Cardiac muscle cell (in vitro differentiated cells and primary cell): ENCODE measurements at regions not wholly inside any gene's neighbourhood (a gene's known extent, or its start where the extent isn't known, plus 50 kb on each side); places are given as distances from the start of the nearest gene placed in this dataset.

Experiments
- DNase-seq, 2 donors: peaks; one replicate each; pipeline versions ENCODE4 v3.0.0 to v3.0.0-alpha.2; 2010 to 2017; ENCODE audit warnings: low read depth in 1 of 2, low spot score in 1 of 2
- H3K27ac ChIP-seq: fragments of 200-600 bp; sonication (generic); 2 replicates; pipeline ENCODE4 v1.5.1; 2016
- H3K27me3 ChIP-seq: fragments of 200-600 bp; sonication (generic); 2 replicates; pipeline ENCODE4 v1.6.0; 2016; ENCODE audit warnings: control low read depth
- H3K36me3 ChIP-seq: fragments of 200-600 bp; sonication (generic); 2 replicates; pipeline ENCODE4 v1.5.1; 2016; ENCODE audit warnings: control low read depth
- H3K4me1 ChIP-seq: fragments of 200-600 bp; sonication (generic); 2 replicates; pipeline ENCODE4 v1.8.1; 2017; ENCODE audit warnings: low read depth, mild to moderate bottlenecking, mixed run types
- H3K4me3 ChIP-seq: fragments of 200-600 bp; sonication (generic); 2 replicates; pipeline ENCODE4 v1.5.1; 2016; ENCODE audit warnings: mild to moderate bottlenecking
- H3K9me3 ChIP-seq: fragments of 200-600 bp; sonication (generic); 2 replicates; pipeline ENCODE4 v1.5.1; 2017; ENCODE audit warnings: low read depth, mild to moderate bottlenecking, control low read depth
- CTCF ChIP-seq: IDR thresholded peaks from 2 replicates; pipeline ENCODE4 v1.5.1; 2012; ENCODE audit warnings: low read depth, mild to moderate bottlenecking, low read length

DNA sequence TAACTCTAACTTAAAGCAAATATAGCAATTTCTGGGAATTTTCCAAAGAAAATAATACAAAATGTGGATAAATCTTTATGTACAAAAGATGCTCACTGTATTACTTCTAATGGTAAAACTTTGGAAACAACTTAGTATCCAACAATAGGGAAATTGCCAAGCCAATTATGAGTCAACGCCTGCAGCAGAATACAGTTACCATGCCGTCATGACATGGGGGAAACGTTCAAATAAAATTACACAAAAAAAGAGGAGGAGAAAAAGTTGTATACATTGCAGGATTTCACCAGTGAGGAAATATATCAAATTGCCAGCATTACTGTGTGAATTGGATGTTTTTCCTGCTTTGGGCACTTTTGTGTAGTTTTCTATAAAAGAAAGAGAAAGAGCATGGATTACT, 469.6 kb downstream of the SOX9 start:
- H3K27ac ChIP-seq, result no peak overlapping the region
- peak in 1 of 2 donors; percentile 74 for DNase-seq
- no peaks in the 10 kb centered on the region for H3K4me1 ChIP-seq
- no peak overlapping the region for H3K4me3 ChIP-seq
- H3K9me3 ChIP-seq, result no peaks in the 10 kb centered on the region
- no peaks in the 10 kb centered on the region for H3K36me3 ChIP-seq
- no peak for TF ChIP-seq CTCF
- peaks cover 19% of the 10 kb centered on the region for H3K27me3 ChIP-seq

DNA sequence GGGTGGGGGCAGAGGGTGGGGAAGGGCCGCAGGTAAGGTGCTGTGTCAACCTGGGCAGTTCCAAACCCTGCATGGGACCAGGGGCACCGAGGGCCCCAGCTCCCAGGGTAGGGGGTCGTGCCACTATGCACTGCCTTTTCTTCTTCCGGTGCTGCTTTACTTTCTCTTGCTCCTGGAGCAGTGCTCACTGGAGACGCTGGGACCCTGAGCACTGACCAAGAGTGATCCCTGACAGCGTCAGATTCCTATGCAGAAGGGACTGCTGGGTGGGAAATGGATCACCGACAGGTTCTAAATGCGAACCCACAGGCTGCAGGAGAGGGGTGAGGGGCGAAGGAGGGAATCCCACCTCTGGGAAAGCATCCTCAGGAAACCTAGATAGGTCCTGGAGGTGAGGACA, 470.1 kb downstream of the SOX9 start:
- no peak for TF ChIP-seq CTCF
- H3K27me3 ChIP-seq, result peaks cover 19% of the 10 kb centered on the region
- DNase-seq, result no peak
- no peaks in the 10 kb centered on the region for H3K9me3 ChIP-seq
- no peaks in the 10 kb centered on the region for H3K36me3 ChIP-seq
- peak overlapping the region; percentile 54 for H3K4me3 ChIP-seq
- H3K4me1 ChIP-seq, result no peaks in the 10 kb centered on the region
- H3K27ac ChIP-seq, result no peak overlapping the region

GRCh38 chr17:72591289-72592241, 470.7 kb downstream of the SOX9 start:
- peak overlapping the region; percentile 54 for H3K4me3 ChIP-seq
- no peaks in the 10 kb centered on the region for H3K9me3 ChIP-seq
- H3K27ac ChIP-seq, result no peak overlapping the region
- peaks cover 19% of the 10 kb centered on the region for H3K27me3 ChIP-seq
- H3K36me3 ChIP-seq, result no peaks in the 10 kb centered on the region
- peak; percentile 31 to 34 for DNase-seq
- no peaks in the 10 kb centered on the region for H3K4me1 ChIP-seq
- TF ChIP-seq CTCF, result no peak

DNA sequence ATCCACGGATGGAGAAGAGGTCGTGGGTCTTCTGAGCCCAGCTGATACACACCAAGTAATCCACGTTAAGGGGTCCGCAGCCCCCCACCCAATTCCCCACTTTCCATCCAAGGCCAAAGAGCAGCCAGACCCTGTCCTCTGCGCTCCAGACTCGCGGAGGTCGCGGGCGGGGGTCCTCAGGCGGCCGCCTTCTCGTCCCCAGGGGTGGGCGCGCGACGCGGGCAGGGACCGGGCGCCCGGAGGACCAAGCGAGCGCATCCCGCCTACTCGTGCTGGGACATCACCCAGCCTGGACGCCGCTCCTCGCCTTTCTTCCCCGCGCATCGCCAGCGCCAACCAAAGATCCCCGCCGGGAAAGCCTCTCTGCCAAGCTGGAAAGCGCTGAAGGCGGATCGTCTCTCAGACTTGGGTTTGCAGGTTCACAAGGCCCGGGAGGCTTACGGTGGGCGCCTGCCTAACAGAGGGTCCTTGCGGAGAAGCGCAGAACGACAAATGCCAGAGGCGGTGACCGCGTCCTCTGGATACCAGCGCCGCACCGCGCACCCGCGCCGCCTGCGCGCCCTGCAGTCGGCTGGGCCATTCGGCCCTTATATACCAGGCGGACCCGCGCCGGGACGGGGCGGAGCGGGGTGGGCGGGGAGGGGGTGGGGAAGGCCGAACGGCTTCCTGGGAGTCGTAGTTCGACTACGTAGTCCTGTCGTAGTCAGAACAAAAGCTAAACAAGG, 471.6 kb downstream of the SOX9 start:
- no peak for TF ChIP-seq CTCF
- peak; percentile 87 to 89 for DNase-seq
- H3K27ac ChIP-seq, result no peak overlapping the region
- no peaks in the 10 kb centered on the region for H3K9me3 ChIP-seq
- no peaks in the 10 kb centered on the region for H3K4me1 ChIP-seq
- H3K4me3 ChIP-seq, result peak overlapping the region; percentile 54
- no peaks in the 10 kb centered on the region for H3K36me3 ChIP-seq
- peaks cover 19% of the 10 kb centered on the region for H3K27me3 ChIP-seq

DNA sequence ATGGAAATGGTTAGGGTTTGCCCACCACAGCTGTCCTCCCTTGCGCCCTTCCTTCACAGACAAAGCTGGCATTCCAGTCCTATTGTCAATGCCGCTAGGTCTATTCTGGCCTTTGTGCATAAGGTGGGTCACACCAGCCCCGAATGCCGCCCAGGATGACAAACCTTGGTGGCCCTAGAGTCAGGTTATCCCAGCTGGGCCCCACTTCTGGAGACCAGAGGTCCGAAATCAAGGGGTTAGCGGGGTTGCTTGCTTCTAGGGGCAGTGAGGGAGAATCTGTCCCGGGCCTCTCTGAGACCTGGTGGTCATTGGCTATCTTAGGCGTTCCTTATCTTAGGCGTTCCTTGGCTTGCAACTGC, 472.1 kb downstream of the SOX9 start:
- DNase-seq, result no peak

More for the DNA sequence above, 472.1 kb downstream of the SOX9 start:
- H3K36me3 ChIP-seq, result no peaks in the 10 kb centered on the region
- no peak overlapping the region for H3K4me3 ChIP-seq
- peaks cover 19% of the 10 kb centered on the region for H3K27me3 ChIP-seq
- H3K9me3 ChIP-seq, result no peaks in the 10 kb centered on the region
- H3K4me1 ChIP-seq, result no peaks in the 10 kb centered on the region
- TF ChIP-seq CTCF, result no peak
- H3K27ac ChIP-seq, result no peak overlapping the region
